ENCODE measurements at regions not wholly inside any gene's neighbourhood (a gene's known extent, or its start where the extent isn't known, plus 50 kb on each side); places are given as distances from the start of the nearest gene placed in this dataset.
"Not testable (repeated sequence)": the region's sequence is repeated elsewhere in the genome, so short reads cannot be mapped to it uniquely, and the experiment has no call there.

DNA sequence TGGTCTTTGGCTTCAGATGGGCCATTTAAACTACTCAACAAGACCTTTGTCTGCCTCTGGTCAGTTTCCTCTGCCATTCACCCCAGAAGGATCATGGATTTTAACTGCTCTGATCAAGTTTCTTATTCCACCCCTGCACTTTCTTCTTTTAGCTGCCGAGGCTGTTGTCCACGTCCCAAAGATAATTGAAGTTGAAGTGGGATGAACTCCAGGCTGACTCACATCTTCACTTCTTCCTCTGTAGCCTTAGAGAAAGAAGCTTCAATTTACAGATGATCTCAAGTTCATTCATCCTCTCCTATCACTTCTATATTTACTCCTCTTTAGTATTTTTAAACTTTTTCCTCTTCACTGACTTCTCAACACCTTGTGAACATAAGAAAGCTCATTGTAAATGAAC, 651.6 kb downstream of the UTRN start:
- no peak for DNase-seq

DNA sequence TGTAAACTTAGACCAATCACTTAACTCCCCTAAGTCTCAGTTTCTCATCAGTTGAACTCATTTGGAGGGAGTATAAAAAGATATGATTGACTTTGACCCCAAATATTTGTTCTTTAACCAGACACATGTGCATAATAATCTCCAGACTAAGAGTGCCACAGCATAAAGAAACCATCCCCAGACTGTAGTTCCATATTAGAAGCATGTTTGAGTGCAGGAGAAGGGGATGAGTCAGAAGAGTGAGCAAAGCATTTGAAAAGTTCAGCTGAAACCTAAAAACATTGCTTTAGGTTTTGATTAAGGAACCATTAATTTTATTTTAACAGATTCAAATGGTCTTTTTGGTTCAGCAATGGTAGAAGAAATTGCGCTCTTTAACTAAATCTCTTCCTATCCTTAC, 654.8 kb downstream of the UTRN start:
- no peak for DNase-seq

DNA sequence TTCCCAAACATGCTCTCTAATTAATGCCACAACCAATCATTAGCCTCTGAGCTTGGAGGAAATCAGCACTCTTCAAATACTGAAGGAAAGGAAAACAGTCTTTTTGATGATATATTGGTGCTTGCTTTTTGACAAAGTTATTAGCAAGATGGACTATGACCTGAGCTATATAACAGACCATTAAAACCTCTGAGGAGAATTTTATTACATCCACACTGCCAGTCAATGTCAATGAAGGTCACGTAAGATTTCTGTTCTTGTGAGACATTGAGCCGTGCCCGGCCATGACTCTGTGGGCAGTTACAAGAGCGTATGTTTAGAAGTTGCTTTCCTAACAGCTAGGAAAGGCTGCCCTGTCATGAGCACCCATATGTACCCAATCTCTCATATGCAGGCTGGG, 659.0 kb downstream of the UTRN start:
- DNase-seq, result no peak

DNA sequence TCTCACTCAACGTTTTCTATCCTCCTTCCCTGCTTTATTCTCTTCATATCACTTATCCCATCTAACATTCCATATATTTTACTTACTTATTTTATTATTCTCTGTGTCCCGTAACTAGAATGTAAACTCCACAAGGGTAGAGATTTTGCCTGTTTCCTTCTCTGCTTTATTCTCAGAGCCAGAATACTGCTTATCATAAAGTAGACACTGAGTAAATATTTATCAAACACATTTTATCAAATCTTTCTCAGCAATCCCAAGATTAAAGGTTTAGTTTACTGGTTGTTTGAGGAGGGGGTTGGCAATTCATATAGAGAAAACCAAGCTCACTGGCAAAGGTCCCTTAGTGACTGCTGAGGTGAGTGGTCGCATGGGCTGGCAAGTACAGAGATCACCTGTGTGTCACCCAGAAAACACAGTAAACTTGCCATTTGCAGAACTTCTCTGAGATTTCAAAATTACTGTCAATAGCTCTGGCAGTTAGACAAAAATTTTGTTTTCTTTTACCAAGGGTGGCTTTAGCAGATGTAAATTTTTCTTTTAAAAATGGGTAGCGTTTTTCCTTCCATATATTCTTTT, 662.4 kb downstream of the UTRN start:
- no peak for DNase-seq

DNA sequence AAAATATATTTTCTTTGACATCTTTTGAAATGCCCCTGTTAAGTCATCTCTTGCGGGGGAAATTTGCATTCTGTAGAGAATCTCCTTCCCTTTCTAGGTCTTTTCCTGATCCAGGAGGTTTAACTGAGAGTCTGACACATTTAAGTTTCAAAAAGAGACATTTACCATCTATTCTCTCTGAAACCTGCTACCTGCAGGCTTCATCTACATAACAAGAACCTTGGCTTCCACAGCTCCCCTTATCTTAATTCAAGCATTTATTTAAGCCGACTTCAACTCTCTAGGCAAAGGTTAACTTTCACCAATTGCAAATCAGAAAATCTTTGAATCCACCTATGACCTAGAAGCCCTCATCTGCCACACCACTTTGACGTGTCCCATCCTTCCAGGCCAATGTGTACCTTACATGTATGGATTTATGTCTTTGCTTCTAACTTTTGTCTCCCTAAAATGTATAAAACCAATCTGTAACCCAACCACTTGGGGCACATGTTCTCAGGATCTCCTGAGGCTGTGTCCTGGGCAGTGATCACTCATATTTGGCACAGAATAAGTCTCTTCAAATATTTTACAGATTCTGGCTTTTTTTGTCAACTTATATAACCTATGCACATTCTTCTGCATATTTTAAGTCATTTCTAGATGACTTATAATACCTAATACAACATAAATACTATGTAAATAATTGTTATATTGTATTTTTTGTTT, 666.7 kb downstream of the UTRN start:
- no peak for DNase-seq

DNA sequence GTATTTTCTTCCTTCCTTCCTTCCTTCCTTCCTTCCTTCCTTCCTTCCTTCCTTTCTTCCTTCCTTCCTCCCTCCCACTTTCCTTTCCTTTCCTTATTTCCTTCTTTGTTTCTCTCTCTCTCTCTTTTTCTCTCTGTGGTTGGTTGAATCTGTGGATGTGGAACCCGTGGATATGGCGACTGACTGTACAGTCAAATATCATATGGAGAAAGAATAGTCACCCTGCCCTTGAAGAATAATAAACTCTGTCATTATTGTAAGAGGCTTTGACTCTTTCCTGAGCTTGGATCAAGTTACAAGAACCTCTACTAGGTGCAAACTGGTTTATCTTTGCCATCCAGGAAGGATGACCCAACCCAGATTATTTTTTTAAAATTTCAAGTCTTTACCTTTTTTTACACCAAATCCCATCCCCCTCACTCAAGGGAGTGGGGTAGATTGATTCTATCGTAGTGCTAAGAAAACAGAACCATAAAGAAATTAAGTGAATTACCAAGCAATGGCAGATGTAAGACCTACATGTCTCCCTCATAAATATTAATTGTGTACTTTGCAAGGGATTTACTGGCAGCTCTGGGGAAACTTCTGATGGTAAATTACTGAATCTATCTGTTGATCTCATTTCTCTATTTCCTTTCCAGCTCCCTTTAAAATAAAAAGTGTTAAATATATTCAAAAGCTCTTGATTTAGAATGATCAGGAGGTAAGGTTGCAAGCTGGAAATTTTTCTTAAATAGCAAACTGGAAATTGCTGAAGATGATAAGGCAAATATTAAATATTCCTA, 667.5 kb downstream of the UTRN start:
- no peak for DNase-seq

DNA sequence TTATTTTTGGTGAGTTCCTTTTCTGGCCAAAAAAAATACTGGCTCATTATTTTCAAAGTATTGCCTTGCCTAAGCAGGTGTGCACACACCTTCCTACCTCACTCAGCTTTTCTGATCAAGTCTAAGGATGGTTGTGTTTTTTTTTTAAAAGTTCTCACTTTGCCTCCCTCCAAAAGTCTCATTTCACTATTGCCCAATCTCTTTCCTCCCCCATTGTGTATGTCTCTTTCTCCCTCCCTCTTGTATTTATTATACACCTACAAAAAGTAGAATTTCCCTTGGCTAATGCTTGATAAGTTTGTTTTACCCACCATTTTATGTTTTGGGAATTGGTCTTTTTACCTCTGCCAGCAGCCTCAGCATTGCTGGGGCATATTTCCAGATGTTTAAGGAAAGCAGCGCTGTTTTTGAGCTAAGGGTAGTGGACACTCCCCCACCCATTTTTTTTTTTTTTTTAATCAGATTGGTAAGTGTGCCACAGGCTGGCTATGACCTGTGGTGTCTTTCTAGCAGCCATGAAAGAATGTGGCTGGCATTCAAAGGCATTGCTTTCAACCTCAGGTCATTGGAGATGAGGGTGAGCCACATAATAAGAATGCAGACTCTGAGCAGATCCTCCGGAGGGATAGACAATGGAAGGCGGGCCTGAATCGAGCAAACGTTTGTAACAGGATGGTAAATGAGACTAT, 668.6 kb downstream of the UTRN start:
- DNase-seq, result no peak

DNA sequence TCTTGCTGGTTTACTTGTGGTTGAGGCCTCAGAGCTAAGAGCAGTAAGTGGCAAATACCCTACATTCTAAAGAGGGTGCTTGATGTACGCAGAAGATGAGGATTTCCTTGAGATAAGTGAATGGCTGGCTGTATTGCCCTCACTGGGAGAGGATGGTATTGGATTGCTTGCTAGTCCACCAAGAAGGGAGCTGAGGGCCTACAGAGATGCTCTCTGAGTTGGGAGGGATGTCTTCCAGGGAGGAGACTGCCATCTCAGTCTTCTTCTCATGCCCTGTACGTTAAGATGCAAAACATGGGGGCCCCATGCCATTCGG, 669.1 kb downstream of the UTRN start:
- no peak for DNase-seq

DNA sequence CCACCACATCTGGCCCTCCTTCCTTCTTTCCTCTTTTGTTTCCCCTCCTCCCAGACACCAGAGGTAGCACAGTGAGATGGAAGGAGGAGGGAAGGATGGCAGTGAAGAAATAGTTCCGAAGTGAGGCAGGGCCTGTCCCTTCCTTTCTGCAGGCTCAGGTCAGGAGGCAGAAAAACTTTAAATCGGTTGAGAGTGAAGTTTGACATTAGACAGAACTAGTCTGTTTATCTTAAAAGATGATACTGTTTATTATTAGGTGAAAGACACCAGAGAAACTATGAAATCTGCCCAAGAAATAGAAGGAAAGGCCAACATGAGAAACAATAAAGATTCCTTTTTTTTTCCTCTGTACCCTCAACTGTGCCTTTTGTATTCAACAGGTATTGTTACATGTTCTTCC, 670.3 kb downstream of the UTRN start:
- no peak for DNase-seq

DNA sequence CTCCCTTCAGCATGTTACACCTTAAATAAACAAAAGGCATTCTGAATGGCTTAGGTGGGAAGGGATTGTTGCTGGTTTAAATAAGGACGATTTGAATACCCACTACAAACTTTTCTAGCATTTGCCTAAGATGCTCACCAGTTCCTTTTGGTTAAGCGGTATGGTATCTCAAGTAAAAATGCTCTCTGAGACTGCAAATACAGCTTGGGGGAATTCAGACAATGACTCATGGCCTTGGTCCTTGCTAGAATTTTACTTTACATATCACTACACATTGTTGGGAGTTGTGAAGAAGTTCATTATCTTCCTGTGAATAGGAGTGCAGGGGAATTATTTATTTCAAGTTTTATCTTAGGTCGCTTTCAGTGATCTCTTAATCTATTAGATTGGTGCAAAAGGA, 670.7 kb downstream of the UTRN start:
- no peak for DNase-seq

DNA sequence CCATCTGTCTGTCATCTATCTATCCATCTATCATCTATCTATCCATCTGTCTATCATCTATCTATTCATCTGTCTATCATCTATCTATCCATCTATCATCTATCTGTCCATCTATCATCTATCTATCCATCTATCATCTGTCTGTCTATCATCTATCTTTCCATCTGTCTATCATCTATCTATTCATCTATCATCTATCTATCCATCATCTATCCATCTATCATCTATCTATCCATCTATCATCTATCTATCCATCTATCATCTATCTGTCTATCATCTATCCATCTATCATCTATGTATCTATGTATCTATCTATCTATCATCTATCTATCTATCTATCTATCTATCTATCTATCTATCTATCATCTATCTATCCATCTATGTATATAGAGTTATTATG, 671.6 kb downstream of the UTRN start:
- DNase-seq, result not testable (repeated sequence)

DNA sequence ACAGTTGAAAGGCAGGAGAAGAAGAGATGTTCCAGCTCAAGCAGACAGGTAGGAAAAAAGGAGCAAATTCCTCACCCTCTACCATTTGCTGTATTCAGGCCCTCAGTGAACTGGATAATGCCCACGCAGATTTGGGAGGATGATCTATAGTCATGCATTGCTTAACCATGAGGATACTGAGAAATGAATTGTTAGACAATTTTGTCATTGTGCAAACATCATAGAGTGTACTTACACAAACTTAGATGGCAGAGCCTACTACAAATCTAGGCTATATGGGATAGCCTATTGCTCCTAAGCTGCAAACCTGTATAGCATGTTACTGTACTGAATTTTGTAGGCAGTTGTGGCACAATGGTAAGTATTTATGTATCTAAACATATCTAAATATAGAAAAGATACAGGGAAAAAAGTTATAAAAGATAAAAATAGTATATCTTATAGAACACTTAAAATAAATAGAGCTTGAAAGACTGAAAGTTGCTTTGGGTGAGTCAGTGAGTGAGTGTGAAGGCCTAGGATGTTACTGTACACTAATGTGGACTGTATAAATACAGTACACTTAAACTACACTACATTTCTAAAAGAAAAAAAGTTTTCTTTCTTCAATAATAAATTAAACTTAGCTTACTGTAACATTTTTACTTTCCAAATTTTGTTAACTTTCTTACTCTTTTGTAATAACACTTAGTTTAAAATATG, 672.3 kb downstream of the UTRN start:
- no peak for DNase-seq

DNA sequence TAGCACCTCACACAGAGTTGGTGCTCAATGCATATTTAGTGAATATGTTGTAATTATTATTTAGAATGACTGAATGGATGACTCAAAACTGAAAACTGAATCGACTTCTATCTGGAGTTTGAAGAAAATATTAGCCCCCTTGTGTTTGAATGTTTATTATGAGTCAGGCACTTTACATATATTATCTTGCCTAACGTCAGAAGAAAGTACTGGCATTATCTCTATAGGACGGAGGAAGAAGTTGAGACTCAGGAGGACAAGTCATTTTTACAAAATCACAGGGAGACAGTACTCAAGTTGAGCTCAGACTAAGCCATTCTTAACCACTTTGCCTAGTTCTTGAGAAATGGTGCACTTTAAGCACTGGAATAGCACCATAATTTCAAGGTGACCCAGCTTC, 684.0 kb downstream of the UTRN start:
- no peak for DNase-seq

DNA sequence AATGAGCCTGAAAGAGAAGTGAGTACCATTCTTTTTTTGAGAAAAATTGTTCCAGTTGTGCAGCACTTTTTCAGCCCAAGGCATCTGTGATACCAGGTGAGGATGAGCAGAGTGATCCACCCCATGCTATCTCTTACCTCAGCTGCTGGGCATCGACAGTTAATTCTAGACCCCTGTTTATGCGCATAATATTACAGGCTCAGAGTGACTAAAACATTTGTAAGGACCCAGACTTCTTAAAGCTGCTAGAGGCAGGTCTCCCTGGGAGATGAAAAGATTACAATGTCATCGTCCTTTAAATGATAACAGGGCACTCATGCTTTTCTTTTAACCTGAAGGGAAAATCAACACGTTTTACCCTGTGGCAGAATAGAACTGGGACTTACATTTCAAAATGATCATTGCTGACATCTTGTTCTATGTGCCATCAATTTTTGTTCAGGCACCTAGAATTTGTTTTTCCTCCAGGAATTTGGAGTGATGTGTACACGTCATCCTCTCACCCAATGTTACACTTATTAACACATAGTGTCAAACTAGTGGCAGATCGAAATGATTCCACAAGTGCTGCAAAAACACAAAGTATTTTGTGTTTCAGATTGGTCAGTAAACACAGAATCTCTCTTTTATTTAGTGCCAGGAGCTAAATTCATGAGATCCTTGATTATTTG, 684.6 kb downstream of the UTRN start:
- DNase-seq, result no peak

DNA sequence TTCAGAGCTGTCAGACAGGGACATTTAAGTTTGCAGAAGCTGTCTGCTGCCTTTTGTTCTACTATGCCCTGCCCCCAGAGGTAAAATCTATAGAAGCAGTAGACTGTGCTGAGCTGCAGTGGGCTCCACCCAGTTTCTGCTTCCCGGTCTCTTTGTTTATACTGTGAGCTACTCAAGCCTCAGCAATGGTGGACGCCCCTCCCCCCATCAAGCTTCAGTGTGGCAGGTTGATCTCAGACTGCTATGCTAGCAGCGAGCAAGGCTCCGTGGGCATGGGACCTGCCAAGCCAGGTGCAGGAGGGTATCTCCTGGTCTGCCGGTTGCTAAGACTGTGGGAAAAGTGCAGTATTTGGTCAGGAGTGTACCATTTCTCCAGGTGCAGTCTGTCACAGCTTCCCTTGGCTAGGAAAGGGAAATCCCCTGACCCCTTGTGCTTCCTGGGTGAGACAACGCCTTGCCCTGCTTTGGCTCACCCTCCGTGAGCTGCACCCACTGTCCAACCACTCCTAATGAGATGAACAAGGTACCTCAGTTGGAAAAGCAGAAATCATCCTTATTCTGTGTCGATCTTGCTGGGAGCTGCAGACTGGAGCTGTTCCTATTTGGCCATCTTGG, 692.2 kb downstream of the UTRN start:
- DNase-seq, result peak; percentile 48

DNA sequence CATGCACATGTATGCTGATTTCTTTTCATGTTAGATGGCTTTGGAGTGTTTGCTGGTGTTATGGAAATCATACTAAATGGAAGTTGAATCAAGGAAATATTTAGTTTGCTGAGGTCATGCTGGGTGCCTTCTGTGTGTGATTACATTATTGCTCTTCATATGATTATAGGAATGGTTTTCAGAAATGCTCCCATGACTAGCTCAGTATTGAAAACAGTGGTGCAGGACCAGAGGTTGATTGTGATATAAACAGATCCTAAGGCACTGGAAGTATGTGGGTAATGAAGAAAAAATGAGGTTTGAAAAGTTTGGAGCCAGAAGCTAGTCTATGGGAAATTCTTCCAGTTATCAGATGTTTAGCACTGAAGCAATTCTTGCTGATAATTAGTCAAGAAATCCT, 693.1 kb downstream of the UTRN start:
- DNase-seq, result no peak

DNA sequence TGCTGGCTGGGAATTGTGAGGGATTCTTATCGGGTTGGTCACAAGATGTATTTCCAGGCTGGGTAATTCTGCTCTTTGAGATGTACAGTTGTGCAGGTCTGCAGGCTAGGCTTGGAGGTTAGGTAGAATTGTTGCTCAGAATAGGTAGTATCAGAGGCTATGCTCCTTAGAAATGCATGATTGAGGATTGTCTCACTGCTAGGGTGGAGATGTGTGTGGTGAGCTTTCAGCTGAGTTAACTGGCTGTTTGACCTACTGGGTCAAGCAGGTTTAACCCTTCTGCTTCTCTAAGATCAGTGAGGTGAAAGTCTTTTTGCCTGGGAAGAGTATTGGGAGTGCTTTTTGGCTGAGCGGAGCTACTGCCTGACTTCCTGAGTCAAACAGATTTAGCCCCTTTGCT, 701.1 kb downstream of the UTRN start:
- no peak for DNase-seq

DNA sequence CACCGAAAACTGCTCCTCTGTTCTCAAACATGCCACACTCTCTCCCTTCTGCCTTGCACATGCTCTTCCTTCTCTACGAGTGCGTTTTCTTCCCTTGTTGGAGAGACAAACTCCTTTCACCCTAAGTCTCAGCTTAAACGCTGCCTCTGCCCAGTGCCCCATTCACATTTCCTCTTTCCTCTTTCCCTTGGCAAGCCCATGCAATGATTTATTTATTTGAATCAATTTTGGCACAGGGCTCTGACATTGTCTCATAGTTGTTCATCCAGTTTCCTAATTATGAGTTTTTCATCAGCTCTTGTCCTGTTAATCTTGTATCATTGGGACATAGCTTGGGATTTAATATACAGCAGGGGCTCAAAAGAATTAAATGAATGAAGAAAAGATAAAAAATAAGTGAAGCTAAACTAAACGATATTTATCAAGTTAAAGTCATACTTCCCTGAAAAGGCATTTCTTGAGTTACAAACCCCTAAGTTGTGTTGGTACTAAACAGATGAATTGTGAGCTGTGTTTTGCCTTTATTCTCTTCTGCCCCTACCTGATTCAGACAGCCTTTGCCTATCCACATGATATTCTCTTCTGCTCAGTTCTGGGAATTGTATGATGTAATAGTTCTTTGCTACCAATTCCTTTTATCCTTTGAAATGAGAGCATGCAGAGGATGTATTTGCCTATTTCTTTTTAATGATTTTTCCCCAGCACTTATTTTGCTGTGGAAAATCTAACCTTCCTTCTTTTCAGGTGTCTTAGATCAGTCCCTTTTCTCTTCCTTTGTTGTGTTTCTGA, 704.4 kb downstream of the UTRN start:
- DNase-seq, result no peak

DNA sequence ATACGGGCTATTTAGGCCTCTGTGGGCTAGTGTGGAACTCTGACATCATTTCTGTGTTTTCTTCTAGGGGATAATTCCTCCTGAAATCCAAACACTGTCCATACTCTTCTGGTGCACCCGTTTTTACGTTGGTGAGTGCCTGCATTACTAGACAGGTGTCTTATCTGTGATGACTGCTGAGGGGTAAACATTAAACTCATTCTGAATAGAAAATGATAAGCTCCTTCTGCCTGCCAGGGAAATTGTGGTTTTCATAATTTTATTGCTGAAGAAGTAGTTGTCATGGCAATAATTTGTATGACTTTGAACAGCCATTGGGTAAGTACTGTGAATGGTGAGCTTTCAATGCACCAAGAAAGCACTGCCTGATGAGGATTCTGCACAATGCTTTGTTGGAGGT, 705.6 kb downstream of the UTRN start:
- DNase-seq, result peak; percentile 61

DNA sequence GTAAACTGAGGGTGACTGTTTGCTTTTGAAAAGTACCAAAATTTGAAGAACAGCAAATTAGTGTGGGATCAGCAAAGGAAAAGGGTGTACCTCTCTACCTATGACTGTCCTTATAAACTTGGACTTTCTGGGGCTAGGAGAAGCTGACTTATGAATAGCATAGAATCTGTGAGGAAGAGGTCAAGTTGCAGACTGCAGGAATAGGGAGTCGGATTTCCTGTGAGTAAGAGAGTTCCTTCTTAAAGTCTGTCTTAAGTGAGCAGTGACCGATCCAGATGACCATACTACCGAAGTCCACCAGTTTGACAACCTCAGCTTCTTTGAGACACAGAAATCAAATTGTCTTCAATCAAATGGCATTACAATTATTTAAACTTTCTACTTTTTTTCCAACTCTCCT, 708.7 kb downstream of the UTRN start:
- no peak for DNase-seq

DNA sequence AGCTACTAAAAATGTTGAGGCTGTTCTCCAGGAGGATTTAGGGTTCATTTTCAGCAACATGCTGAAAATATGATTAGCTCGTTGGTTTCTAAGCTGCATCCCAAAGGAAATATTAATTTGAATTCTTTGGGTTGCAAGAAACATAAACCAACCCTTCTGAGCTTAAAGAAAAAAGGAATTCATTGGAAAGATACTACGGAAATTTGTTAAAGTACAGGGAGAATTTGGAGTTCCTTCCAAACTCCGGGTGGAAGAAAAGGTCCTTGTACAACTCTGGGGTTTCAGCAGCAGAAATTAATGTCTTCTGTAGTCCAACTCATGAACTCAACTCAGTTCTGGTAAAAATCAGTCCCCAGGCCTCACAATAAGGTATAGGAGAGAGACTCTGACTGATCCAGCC, 712.9 kb downstream of the UTRN start:
- DNase-seq, result no peak
